ENCODE measurements at regions not wholly inside any gene's neighbourhood (a gene's known extent, or its start where the extent isn't known, plus 50 kb on each side); places are given as distances from the start of the nearest gene placed in this dataset.
"Not testable (repeated sequence)": the region's sequence is repeated elsewhere in the genome, so short reads cannot be mapped to it uniquely, and the experiment has no call there.

GRCh38 chr4:117700111-117700892 lies 334.0 kb upstream of the NDST3 start:
- no peak for DNase-seq

DNA sequence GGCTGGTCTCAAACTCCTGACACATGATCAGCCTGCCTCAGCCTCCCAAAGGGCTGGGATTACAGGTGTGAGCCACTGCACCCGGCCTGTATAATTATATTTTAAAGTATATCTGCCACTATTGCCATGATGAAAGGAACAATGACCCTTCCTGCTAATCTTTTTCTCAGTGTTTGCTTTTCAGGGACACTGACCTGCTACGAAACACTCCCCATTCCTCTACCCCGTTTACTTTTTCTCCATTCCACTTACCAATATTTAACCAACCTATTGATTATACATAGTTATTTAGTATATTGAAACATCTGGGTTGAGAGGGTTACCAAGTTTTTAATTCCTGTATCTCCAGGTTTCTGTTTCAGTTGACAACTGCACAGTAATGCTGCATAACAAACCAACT lies 331.9 kb upstream of the NDST3 start:
- DNase-seq, result no peak

GRCh38 chr4:117704721-117705120 lies 329.6 kb upstream of the NDST3 start:
- DNase-seq, result no peak

- no peak for DNase-seq
These were observed 293.6 kb upstream of the NDST3 start for GRCh38 chr4:117740736-117741135.

DNA sequence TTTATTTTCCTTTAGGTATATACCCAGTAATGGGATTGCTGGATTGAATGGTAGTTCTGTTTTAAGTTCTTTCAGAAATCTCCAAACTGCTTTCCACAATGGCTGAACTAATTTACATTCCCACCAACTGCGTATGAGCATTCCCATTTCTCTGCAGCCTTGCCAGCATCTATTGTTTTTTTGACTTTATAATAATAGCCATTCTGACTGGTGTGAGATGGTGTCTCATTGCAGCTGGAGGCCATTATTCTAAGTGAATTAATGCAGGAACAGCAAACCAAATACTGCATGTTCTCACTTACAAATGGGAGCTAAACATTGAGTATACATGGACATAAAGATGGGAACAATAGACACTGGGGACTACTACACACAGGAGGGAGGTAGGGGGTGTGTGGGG lies 288.9 kb upstream of the NDST3 start:
- DNase-seq, result not testable (repeated sequence)

DNA sequence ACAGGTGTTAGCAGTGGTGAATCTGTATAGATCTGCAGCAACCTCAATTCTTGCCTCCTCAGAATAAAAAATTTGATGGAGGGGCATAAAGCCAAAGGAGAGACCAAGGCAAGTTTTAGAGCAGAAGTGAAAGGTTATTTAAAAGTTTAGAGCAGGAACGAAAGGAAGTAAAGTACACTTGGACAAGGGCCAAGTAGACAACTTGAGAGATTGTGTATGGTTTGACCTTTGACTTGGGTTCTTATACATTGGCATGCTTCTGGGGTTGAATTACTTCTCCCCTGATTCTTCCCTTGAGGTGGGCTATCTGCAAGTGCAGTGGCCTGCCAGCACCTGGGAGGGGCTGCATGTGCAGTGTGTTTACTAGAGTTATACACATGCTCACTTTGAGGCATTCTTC lies 278.8 kb upstream of the NDST3 start:
- DNase-seq, result no peak

DNA sequence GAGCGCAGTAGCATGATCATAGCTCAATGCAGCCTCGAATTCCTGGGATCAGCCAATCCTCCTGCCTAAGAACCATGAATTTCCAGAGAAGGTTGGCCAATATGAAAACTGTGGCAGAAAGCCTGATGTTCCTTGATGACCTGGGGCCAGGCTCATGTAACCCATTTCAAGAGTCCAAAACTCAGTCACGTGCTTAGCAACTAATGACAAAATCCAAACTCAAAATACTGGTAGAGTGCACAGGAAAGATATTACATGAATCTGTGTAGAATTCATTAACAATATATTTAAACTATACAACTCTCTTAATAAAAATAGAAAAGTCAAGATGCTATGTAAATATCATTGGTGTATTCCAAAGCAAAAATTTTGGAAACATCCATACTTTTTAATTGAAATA lies 265.7 kb upstream of the NDST3 start:
- DNase-seq, result no peak

- no peak for DNase-seq
These were observed 263.8 kb upstream of the NDST3 start for GRCh38 chr4:117770269-117771102.

DNA sequence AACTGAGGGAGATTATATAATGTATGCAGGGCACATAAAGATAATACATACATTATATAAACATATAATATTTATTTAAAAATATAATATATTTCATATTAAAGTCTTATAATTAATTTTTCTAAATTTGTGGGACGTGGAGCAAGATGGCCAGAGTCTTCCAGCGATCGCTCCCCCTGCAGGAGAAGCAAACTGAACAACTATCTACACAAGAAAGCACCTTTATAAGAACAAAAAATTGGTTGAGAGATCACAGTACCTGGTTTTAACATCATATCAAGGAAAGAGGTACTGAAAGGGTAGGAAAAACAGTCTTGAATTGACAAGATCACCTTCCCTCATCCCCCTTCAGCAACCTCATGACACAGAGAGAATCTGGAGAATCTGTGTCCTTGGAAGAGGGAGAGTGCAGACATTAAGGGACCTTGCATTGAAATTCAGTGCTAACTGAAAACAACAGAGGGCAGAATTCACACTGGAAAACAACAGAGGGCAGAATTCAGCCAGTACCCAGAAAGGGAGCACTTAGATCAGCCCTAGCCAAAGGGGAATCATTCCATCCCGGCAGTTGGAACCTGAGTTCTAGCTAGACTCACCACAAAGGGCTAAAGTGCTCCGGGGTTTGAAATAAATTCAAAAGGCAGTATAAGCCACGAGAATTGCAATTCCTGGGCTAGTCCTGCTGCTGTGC lies 262.5 kb upstream of the NDST3 start:
- no peak for DNase-seq

DNA sequence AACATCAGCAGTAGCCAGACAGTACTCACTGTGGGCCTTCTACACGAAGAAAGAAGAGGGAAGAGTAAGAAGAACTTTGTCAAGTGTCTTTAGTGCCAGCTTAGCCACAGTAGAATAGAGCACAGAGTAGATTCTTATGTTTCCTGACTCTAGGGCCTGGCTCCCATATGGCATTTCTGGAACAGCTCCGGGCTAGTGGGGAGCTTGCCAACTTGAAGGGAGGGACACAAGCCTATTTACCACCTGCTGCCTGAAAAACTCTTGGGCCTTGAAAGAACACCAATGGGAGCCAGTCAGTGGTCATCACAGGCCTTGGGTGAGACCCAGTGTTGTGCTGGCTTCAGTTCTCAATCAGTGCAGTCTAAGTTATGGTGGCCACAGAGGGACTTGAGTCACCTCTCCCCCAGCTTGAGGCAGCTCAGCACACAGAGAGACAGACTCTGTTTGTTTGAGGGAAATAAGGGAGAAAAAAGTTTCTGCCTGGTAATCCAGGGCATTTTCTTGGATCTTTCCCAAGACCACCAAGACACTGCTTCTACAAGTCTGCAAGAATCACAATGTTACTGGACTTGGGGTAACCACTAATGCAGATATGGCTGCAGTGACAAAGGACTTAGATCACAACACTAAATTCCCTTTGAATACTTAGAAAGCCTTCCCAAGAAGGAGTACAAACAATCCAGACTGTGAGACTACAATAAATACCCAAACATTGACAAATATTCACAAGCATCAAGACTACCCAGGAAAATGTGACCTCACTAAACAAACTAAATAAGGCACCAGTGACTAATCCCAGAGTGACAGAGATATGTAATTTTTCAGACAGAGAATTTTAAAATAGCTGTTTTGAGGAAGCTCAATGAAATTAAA lies 261.0 kb upstream of the NDST3 start:
- DNase-seq, result no peak

DNA sequence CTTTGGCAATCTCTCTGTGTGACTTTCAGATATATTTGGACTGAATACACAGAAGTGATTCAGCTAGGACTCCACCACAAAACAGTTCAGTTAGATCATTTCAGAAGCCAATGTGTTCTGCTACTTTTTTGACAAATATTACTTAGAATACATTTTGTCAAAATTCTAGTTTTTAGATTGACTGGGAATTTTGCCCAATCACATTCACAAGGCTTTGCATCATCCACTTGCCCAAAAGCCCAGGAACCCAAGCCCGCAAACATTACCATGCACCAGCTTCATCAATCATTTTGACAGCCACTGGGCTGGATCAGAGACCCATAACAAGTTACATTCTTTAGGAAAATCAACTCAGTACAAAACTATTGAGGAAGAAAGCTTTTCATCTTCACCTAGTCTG lies 256.6 kb upstream of the NDST3 start:
- no peak for DNase-seq

- DNase-seq, result no peak
These were observed 250.6 kb upstream of the NDST3 start for GRCh38 chr4:117783716-117784115.

- no peak for DNase-seq
These were observed 250.0 kb upstream of the NDST3 start for GRCh38 chr4:117784266-117784665.

DNA sequence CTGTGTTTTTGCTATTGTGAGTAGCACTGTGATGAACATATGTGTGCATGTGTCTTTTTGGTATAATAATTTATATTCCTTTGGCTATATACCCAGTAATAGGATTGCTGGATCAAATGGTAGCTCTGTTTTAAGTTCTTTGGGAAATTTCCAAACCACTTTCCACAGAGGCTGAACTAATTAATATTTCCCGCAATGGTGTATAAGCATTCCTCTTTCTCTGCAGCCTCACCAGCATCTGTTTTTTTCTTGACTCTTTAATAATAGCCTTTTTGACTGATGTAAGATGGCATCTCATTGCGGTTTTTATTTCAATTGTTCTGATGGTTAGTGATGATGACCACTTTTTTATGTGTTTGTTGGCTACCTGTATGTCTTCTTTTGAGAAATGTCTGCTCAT lies 247.7 kb upstream of the NDST3 start:
- DNase-seq, result no peak

DNA sequence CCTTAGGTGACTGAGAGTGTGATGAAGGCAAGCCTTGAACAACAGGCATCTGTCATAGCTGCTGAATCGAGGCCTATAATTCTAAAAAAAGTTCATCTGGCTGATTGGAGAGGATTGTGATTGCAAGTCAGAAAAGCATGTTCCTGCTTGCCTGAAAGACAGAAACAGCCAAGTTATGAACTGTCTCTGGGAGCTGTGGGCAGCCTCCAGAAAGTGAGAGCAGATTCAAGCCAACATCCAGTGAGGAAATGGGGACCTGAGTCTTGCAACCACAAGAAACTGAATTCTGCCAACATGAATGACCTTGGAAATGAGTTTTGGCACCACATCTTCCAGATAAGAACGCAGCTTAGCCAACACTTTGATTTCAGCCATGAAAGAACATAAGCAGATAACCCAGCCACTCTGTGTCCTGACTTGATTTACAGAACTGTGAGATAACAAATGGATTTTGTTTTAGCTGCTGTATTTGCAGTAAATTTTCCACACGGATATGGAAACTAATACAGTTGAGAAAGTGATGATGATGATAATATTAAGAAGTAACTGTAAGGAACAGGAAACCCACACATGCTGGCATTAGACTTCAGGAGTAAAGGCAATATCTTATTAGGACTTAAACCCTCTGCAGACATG lies 240.3 kb upstream of the NDST3 start:
- no peak for DNase-seq

DNA sequence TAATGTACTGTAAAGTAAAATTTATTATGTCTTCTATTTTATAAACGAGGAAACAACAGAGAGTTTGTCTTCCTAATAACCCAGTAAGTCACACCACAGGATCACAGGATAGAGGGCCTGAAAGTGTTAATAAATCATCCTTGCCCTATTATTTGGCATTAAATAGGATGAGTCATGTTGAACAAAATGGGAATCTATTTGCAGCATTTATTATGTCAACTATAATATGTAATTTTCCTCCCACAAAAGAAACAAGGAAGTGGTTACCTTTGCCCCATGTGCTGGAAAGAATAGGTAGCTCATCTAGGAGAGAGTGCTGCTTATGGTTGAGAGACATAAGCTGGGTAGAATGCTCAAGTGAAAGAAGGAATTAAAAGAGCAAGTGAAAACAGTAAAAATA lies 237.6 kb upstream of the NDST3 start:
- DNase-seq, result no peak

DNA sequence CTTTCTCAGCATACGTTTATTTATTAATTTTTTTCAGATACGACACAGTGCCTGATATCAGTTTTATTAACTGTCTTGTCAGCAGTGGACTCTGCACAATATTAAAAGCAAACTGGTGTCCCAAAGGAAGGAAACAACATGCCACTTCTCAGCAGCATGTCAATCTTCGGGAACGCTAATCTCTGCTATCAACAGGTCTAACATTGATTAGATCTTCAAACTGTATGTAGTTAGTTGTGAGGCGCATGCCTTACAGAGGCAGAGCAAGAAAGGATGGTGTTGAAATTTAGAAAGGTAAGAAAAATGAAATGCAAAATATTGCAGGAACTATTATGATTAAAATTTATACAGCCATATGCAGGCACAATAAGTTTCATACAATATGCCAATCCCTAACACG lies 233.7 kb upstream of the NDST3 start:
- DNase-seq, result no peak

GRCh38 chr4:117801756-117802155 lies 232.5 kb upstream of the NDST3 start:
- DNase-seq, result no peak

- no peak for DNase-seq
These were observed 222.6 kb upstream of the NDST3 start for GRCh38 chr4:117811731-117812130.

GRCh38 chr4:117814277-117815246 lies 219.7 kb upstream of the NDST3 start:
- DNase-seq, result no peak

DNA sequence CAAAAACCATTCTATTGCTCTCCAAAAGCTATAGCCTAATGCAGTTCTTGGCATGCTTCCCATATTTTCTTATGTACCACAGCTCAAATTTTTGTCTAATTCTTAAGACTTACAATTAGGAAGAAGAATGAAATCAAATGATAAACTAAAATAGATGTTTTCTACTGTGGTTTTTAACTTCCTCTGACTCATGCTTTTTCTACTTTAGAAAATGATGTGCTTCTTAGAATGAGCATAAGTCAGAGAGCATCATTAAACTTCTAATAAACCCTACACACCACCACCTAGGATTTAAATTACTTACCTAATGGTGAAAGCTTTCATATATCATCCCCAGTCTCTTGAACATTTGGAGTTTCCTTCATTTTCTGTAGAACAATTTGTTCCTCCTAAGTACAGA lies 217.0 kb upstream of the NDST3 start:
- DNase-seq, result no peak

All from NCI-H1105 (cell line).